BLaER1 (cell line): ENCODE measurements at regions not wholly inside any gene's neighbourhood (a gene's known extent, or its start where the extent isn't known, plus 50 kb on each side); places are given as distances from the start of the nearest gene placed in this dataset.

Source experiments
- H3K27ac ChIP-seq: shearing (Covaris generic); formaldehyde crosslinking; 2 replicates; pipeline ENCODE4 v1.8.1; 2022
- H3K27me3 ChIP-seq: shearing (Covaris generic); formaldehyde crosslinking; 2 replicates; pipeline ENCODE4 v1.8.1; 2022
- H3K36me3 ChIP-seq: shearing (Covaris generic); formaldehyde crosslinking; 2 replicates; pipeline ENCODE4 v1.8.1; 2022
- H3K4me1 ChIP-seq: shearing (Covaris generic); formaldehyde crosslinking; 2 replicates; pipeline ENCODE4 v1.8.1; 2022
- H3K4me2 ChIP-seq: shearing (Covaris generic); formaldehyde crosslinking; 2 replicates; pipeline ENCODE4 v1.8.1; 2022
- H3K4me3 ChIP-seq: shearing (Covaris generic); formaldehyde crosslinking; 2 replicates; pipeline ENCODE4 v1.8.1; 2022
- H3K9ac ChIP-seq: shearing (Covaris generic); formaldehyde crosslinking; 2 replicates; pipeline ENCODE4 v1.8.1; 2022
- H3K9me3 ChIP-seq: shearing (Covaris generic); formaldehyde crosslinking; 2 replicates; pipeline ENCODE4 v1.8.1; 2022
- H4K20me1 ChIP-seq: shearing (Covaris generic); formaldehyde crosslinking; 2 replicates; pipeline ENCODE4 v1.8.1; 2022
- Cebpa-rat ChIP-seq: shearing (Covaris generic); IDR thresholded peaks from 2 replicates; pipeline ENCODE4 v1.8.1; 2022

DNA sequence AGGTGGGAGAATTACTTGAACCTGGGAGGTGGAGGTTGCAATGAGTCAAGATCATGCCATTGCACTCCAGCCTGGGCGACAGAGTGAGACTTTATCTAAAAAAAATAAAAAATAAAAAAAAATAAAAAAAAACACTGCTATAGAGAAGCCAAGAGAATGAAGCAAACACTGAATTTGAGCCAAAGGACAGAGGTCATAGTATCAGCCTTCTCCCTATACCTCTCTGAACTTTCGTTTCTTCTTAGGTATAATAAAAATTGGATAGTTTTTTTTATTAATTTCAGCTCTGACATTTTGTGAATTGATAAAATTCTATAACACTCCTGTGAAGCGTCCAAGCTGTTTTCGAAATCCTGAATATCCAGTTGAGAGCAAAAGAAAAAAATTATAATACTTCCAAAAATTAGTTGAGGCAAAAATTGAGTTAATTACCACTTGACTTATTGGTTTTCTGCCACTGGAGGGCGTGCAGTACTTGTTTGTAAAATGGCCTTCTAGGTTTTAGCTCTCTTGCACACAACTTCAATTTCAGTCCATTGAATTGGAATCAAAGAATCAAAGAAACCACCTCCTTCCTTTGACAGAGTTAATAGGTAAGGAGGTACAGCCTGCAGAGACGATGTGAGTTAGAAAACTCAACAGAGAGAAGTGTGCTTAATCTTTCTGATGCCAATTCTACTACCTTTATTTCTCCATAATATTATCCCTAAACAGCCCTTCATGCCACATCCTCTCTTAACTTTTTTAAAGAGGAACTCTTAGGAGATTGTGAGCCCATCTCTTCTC lies 143.2 kb downstream of the BBOX1 start:
- Histone ChIP-seq H3K9me3 (no peaks in the 10 kb centered on the region), H3K27ac (no peak overlapping the region), H3K27me3 (no peaks in the 10 kb centered on the region), H3K9ac (no peak overlapping the region), H3K4me3 (no peak overlapping the region), H3K4me1 (no peaks in the 10 kb centered on the region), H3K36me3 (no peaks in the 10 kb centered on the region), H3K4me2 (no peak overlapping the region), H4K20me1 (no peaks in the 10 kb centered on the region)
- TF ChIP-seq Cebpa-rat = no peak

DNA sequence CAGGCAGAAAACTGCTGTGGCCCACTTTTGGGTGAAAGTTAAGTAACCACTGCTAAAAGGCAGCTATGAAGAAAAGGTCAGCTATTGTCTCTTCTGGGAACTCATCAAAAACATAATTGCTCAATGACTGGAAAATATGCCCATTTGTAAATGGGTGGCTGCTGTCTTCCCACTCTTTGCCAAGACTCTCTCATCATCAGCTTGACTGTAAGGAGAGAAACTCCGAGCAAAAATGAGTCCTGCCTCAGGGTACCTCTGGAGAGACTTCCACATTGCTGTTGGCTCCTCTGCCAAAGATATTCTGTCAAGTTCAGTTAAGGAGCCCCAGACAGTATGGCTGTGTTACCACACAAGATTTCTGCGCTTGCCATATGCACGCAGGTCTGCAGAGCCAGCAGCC lies 138.7 kb downstream of the BBOX1 start:
- Histone ChIP-seq H3K9me3 (no peaks in the 10 kb centered on the region), H3K27me3 (no peaks in the 10 kb centered on the region)

DNA sequence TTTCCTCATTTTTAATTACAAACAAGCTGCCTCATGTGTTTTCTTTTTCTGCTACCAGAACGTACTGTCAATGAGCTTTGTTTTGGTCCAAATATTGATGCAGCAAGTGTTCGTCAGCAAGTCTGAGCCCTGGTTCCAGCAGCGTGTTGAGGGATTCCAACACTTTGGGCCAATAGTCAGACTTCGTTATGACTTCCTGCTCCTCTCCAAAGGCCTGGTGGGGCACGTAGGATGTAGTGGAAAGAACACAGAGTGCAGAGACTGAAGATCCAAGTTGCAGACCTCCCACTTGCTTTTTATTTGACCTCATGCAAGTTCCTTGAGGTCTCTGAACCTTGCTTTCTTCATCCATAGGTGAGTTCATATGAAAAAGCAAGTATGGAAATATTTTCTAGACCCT lies 138.2 kb downstream of the BBOX1 start:
- H4K20me1 ChIP-seq = no peaks in the 10 kb centered on the region
- no peak overlapping the region for H3K4me3 ChIP-seq
- no peak for TF ChIP-seq Cebpa-rat
- no peak overlapping the region for H3K27ac ChIP-seq
- no peaks in the 10 kb centered on the region for H3K9me3 ChIP-seq
- H3K9ac ChIP-seq = no peak overlapping the region
- H3K4me2 ChIP-seq = no peak overlapping the region
- H3K36me3 ChIP-seq = no peaks in the 10 kb centered on the region
- H3K4me1 ChIP-seq = no peaks in the 10 kb centered on the region
- no peaks in the 10 kb centered on the region for H3K27me3 ChIP-seq

More for the DNA sequence above, 138.7 kb downstream of the BBOX1 start:
- no peaks in the 10 kb centered on the region for H3K4me1 ChIP-seq
- TF ChIP-seq Cebpa-rat = no peak
- H3K4me3 ChIP-seq = no peak overlapping the region
- no peaks in the 10 kb centered on the region for H3K36me3 ChIP-seq
- H4K20me1 ChIP-seq = no peaks in the 10 kb centered on the region
- H3K27ac ChIP-seq = no peak overlapping the region
- H3K4me2 ChIP-seq = no peak overlapping the region
- no peak overlapping the region for H3K9ac ChIP-seq
